ENCODE measurements at regions not wholly inside any gene's neighbourhood (a gene's known extent, or its start where the extent isn't known, plus 50 kb on each side); places are given as distances from the start of the nearest gene placed in this dataset.

DNA sequence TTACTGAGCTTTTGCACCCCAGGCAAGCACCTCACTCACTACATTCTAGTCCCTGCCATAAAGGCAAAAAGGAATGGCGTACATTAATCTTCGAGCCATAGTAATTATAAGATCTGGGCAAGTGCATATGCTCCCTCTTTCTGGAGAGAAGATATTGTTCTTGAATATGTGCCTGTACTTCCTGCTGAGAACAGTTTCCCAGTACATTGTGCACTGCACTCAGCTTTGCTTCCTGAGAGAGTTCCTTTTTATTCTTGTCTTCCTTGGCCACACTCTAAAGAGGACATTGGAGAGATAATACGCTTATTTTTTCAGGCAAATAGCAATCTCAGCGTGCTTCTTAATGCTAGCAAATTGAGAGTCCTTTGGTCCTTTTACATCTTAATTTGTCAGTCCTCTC is 909.0 kb upstream of the PCDH10 start:
- TF ChIP-seq, protein P1, sequence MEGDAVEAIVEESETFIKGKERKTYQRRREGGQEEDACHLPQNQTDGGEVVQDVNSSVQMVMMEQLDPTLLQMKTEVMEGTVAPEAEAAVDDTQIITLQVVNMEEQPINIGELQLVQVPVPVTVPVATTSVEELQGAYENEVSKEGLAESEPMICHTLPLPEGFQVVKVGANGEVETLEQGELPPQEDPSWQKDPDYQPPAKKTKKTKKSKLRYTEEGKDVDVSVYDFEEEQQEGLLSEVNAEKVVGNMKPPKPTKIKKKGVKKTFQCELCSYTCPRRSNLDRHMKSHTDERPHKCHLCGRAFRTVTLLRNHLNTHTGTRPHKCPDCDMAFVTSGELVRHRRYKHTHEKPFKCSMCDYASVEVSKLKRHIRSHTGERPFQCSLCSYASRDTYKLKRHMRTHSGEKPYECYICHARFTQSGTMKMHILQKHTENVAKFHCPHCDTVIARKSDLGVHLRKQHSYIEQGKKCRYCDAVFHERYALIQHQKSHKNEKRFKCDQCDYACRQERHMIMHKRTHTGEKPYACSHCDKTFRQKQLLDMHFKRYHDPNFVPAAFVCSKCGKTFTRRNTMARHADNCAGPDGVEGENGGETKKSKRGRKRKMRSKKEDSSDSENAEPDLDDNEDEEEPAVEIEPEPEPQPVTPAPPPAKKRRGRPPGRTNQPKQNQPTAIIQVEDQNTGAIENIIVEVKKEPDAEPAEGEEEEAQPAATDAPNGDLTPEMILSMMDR (IDR thresholded peaks at IDR 0.05), result no peak
- TF ChIP-seq POLR2A (IDR thresholded peaks at IDR 0.05), result no peak
